Fibroblast of lung (primary cell): ENCODE measurements at regions not wholly inside any gene's neighbourhood (a gene's known extent, or its start where the extent isn't known, plus 50 kb on each side); places are given as distances from the start of the nearest gene placed in this dataset.

Experiments used
- EZH2 ChIP-seq: IDR thresholded peaks from 2 replicates; pipeline ENCODE4 v1.5.1; 2012; ENCODE audit warnings: low read length, control low read depth, mild to moderate bottlenecking; ENCODE audit errors: missing control alignments
- TF ChIP-seq, protein P1 (sequence below), 2 donors: IDR thresholded peaks in 1 of 2; conservative IDR thresholded peaks in 1 of 2; 1 replicate in 1 of 2; 2 replicates in 1 of 2; pipeline ENCODE4 v1.5.1; 2011 to 2012; ENCODE audit warnings: low read length in 2 of 2, control low read depth in 1 of 2, inconsistent platforms in 1 of 2, low read depth in 1 of 2, mild to moderate bottlenecking in 1 of 2

DNA sequence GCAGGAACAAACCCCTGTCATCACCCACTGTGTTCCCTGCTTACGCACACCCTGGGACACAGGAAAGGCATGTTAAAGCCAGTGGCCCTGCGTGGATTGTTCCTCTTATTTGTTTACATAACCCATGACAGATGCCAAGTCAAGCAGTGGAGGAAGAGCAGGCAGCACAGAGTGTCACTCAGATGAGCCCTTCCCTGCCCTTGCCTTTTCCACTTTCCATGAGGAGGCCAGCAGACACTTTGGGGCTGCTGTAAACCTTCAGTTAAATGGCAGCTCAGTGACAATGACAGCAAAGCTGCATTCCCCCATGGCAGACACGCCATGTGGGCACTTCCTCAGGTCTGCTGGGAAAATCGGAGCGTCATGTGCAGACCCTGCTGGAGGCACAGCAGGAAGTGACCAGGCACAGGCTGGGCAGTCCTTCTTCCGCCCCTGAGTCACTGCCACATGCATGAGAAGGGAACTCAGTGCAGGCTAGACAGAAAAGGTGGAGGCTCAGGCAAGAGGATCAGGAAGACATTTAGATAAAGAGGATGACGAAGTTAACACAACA, 216.8 kb upstream of the PIK3R1 start:
- TF ChIP-seq, protein P1, sequence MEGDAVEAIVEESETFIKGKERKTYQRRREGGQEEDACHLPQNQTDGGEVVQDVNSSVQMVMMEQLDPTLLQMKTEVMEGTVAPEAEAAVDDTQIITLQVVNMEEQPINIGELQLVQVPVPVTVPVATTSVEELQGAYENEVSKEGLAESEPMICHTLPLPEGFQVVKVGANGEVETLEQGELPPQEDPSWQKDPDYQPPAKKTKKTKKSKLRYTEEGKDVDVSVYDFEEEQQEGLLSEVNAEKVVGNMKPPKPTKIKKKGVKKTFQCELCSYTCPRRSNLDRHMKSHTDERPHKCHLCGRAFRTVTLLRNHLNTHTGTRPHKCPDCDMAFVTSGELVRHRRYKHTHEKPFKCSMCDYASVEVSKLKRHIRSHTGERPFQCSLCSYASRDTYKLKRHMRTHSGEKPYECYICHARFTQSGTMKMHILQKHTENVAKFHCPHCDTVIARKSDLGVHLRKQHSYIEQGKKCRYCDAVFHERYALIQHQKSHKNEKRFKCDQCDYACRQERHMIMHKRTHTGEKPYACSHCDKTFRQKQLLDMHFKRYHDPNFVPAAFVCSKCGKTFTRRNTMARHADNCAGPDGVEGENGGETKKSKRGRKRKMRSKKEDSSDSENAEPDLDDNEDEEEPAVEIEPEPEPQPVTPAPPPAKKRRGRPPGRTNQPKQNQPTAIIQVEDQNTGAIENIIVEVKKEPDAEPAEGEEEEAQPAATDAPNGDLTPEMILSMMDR (conservative IDR thresholded peaks at IDR 0.05 in 1 of 2, IDR thresholded peaks at IDR 0.05 in 1 of 2; ENCODE audit: low read depth in 1 of 2, low read length in 2 of 2) = no peak
- TF ChIP-seq EZH2 = no peak
